Epithelial cell of prostate (primary cell): ENCODE measurements at regions not wholly inside any gene's neighbourhood (a gene's known extent, or its start where the extent isn't known, plus 50 kb on each side); places are given as distances from the start of the nearest gene placed in this dataset.

ENCODE experiments used
- DNase-seq: peaks from one replicate; pipeline ENCODE4 v3.0.0-alpha.2; 2011; ENCODE audit warnings: low read depth, low spot score
- H3K27ac ChIP-seq: fragments of 450-650 bp; 2 replicates; pipeline ENCODE4 v1.5.1; 2017; ENCODE audit warnings: mild to moderate bottlenecking

GRCh38 chr6:91420243-91420642 is 833.4 kb upstream of the MAP3K7 start:
- DNase-seq, result no peak
- H3K27ac ChIP-seq, result no peak overlapping the region

GRCh38 chr6:91415031-91415605 is 828.2 kb upstream of the MAP3K7 start:
- no peak for DNase-seq

GRCh38 chr6:91412532-91412931 is 825.7 kb upstream of the MAP3K7 start:
- no peak overlapping the region for H3K27ac ChIP-seq
- DNase-seq, result no peak

More at GRCh38 chr6:91415031-91415605, 828.2 kb upstream of the MAP3K7 start:
- H3K27ac ChIP-seq, result no peak overlapping the region

GRCh38 chr6:91407706-91408105 is 820.8 kb upstream of the MAP3K7 start:
- no peak for DNase-seq
- no peak overlapping the region for H3K27ac ChIP-seq

- no peak overlapping the region for H3K27ac ChIP-seq
- no peak for DNase-seq
These were observed 806.1 kb upstream of the MAP3K7 start for GRCh38 chr6:91392951-91393350.

- no peak for DNase-seq
- H3K27ac ChIP-seq, result no peak overlapping the region
These were observed 800.6 kb upstream of the MAP3K7 start for GRCh38 chr6:91387290-91388059.

GRCh38 chr6:91386204-91386603 is 799.3 kb upstream of the MAP3K7 start:
- DNase-seq, result no peak
- no peak overlapping the region for H3K27ac ChIP-seq

GRCh38 chr6:91383207-91383606 is 796.3 kb upstream of the MAP3K7 start:
- no peak for DNase-seq

GRCh38 chr6:91376686-91377085 is 789.8 kb upstream of the MAP3K7 start:
- no peak overlapping the region for H3K27ac ChIP-seq
- DNase-seq, result no peak

More at GRCh38 chr6:91383207-91383606, 796.3 kb upstream of the MAP3K7 start:
- H3K27ac ChIP-seq, result no peak overlapping the region

GRCh38 chr6:91366781-91367180 is 779.9 kb upstream of the MAP3K7 start:
- no peak for DNase-seq
- H3K27ac ChIP-seq, result no peak overlapping the region

GRCh38 chr6:91358986-91359385 is 772.1 kb upstream of the MAP3K7 start:
- H3K27ac ChIP-seq, result no peak overlapping the region
- DNase-seq, result no peak

- no peak for DNase-seq
- no peak overlapping the region for H3K27ac ChIP-seq
These were observed 766.0 kb upstream of the MAP3K7 start for GRCh38 chr6:91352878-91353277.

- no peak overlapping the region for H3K27ac ChIP-seq
- DNase-seq, result no peak
These were observed 765.4 kb upstream of the MAP3K7 start for GRCh38 chr6:91352321-91352720.

- no peak for DNase-seq
- no peak overlapping the region for H3K27ac ChIP-seq
These were observed 763.5 kb upstream of the MAP3K7 start for GRCh38 chr6:91350146-91350908.

GRCh38 chr6:91341473-91341872 is 754.6 kb upstream of the MAP3K7 start:
- no peak for DNase-seq
- H3K27ac ChIP-seq, result no peak overlapping the region

- no peak overlapping the region for H3K27ac ChIP-seq
These were observed 754.1 kb upstream of the MAP3K7 start for GRCh38 chr6:91340896-91341395.

GRCh38 chr6:91337967-91338366 is 751.1 kb upstream of the MAP3K7 start:
- DNase-seq, result no peak
- no peak overlapping the region for H3K27ac ChIP-seq

More at GRCh38 chr6:91340896-91341395, 754.1 kb upstream of the MAP3K7 start:
- no peak for DNase-seq

GRCh38 chr6:91330896-91331295 is 744.0 kb upstream of the MAP3K7 start:
- H3K27ac ChIP-seq, result no peak overlapping the region

GRCh38 chr6:91328241-91328640 is 741.4 kb upstream of the MAP3K7 start:
- no peak for DNase-seq
- H3K27ac ChIP-seq, result no peak overlapping the region

More at GRCh38 chr6:91330896-91331295, 744.0 kb upstream of the MAP3K7 start:
- DNase-seq, result no peak

GRCh38 chr6:91324711-91325110 is 737.8 kb upstream of the MAP3K7 start:
- no peak for DNase-seq

GRCh38 chr6:91317984-91318383 is 731.1 kb upstream of the MAP3K7 start:
- no peak for DNase-seq
- no peak overlapping the region for H3K27ac ChIP-seq

More at GRCh38 chr6:91324711-91325110, 737.8 kb upstream of the MAP3K7 start:
- H3K27ac ChIP-seq, result no peak overlapping the region
